HG03064 (cell line): ENCODE measurements at regions not wholly inside any gene's neighbourhood (a gene's known extent, or its start where the extent isn't known, plus 50 kb on each side); places are given as distances from the start of the nearest gene placed in this dataset.
"Not testable (repeated sequence)": the region's sequence is repeated elsewhere in the genome, so short reads cannot be mapped to it uniquely, and the experiment has no call there.

Experiments used
- ATAC-seq: cut with Tn5 transposase; IDR thresholded peaks from one replicate; pipeline ENCODE4 v1.9.1; 2021; ENCODE audit warnings: low read depth; ENCODE audit not compliant: unreplicated experiment

- no peak for ATAC-seq
These were observed 904.5 kb downstream of the NR2F1-AS1 start for GRCh38 chr5:92676215-92677165.

DNA sequence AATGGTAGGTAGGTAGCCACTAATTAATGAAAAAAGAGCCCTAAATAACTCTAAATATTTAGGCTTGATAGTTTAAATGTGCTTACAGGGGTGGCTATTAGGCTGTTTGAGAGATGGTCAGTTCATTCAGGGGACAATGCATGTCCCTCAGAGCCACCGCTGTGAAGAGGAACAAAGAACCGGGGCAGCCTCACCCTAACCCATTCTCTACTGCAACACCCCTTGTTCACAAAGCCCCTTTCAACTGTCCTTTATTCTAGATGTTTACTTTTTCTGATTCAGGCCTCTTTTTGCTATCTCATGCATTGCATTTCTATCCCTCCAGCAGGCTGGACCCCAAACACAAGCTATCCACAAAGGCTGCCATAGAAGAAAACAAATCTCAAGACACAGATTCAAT is 906.7 kb downstream of the NR2F1-AS1 start:
- no peak for ATAC-seq

DNA sequence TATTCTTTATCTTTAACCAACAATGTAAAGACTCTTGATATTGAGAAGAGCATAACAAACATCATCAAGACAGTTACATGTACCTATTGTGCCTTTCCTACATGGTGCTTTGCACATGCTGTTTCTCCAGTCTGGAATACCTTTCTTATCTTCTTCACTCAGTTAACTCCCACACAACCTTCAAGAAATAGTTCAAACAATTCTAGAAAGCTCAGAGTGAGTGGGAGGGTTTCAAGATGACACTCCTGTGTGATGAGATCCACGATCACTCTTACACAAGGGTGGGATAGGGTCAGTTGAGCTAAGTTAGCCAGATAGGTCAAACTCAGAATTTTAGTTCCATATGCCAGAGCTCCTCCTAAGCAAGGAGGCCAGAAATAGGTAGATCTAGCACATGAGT is 915.5 kb downstream of the NR2F1-AS1 start:
- ATAC-seq = no peak

GRCh38 chr5:92662741-92663140 is 918.3 kb downstream of the NR2F1-AS1 start:
- no peak for ATAC-seq

GRCh38 chr5:92659246-92659645 is 921.8 kb downstream of the NR2F1-AS1 start:
- ATAC-seq = no peak

GRCh38 chr5:92654601-92655000 is 926.4 kb downstream of the NR2F1-AS1 start:
- not testable (repeated sequence) for ATAC-seq

- no peak for ATAC-seq
These were observed 927.1 kb downstream of the NR2F1-AS1 start for GRCh38 chr5:92653730-92654461.

GRCh38 chr5:92652756-92653155 is 928.3 kb downstream of the NR2F1-AS1 start:
- no peak for ATAC-seq

DNA sequence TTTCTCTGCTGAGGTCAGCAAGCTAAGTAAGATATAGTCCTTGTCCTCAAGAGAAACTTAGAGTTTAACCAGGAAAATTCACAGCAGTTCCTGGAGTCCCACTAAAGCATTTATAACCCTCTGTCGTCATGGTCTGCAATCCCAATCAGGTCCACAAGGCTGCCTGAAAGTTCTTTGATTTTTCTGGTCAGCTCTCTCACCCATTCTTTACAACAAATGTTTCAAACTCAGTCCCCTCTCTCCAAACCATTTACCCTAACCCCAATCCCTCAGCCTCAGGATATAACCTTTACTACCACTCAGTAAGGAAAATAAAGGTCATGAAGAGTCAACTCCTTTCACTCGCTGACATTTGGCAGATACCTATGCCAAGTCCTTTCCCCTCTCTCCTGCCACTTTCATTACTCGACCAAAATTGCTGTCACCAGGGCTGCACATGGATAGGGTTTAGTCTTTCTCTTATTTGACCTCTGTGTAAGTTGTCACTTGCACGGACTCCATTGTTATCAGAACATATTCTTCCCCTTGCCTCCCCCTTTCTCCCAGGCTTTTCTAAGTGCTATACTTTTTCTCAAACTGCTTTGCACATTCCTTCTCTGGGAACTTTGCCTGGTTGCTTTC is 936.6 kb downstream of the NR2F1-AS1 start:
- no peak for ATAC-seq

- no peak for ATAC-seq
These were observed 939.7 kb downstream of the NR2F1-AS1 start for GRCh38 chr5:92641031-92641962.

DNA sequence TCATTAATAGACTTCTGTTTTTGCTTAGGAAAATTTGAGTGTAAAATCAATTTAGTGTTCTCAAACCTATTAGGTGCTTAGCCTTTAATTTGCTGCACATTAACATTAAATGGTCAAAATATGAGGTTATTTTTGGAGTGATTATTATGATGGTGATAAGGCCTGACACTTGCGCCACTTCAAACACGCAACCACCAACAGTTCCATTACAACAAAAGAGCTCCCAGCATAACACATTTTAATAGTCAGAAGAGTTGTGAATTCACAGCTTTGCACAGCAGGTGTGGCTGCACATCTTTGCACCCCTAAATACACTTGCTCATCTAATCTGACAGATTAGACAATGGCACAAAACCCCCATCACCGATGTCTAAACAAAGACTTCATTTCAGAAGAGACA is 940.7 kb downstream of the NR2F1-AS1 start:
- no peak for ATAC-seq

DNA sequence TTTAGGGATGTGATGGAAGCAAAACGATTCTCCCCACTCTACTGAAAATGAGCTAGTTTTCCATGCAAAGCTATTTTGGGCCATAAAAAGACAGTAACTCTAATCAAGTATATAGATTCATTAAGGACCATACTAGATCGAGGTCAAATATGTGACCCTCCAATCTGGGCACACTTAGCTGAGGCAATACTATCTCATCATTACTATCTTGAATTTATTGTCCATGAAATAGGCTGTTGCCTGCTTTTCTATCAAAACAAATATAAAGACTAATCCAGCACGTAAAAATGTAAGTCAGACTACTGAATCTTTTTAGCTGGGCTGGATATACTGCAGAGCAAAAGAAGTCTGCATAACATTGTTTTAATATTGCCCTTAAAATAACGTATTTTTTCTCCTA is 943.1 kb downstream of the NR2F1-AS1 start:
- no peak for ATAC-seq

DNA sequence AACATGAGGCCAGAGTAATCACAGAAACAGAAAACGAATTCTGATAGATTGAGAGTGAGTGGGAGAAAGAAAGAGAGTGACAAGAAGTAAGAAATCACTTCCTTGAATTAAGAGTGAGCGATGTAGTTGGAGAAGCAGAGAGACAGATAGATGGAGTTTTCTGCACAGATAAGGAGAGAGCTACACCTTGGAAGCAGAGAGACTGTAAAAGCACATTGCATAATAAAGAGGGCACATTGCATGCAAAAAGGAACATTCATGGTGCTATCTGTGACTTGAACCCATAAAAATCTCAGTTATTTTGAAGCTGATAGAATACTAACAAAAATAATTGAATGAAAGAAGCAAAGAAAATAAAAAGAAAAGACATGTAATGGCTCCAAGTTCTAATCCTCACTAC is 943.8 kb downstream of the NR2F1-AS1 start:
- ATAC-seq = no peak

DNA sequence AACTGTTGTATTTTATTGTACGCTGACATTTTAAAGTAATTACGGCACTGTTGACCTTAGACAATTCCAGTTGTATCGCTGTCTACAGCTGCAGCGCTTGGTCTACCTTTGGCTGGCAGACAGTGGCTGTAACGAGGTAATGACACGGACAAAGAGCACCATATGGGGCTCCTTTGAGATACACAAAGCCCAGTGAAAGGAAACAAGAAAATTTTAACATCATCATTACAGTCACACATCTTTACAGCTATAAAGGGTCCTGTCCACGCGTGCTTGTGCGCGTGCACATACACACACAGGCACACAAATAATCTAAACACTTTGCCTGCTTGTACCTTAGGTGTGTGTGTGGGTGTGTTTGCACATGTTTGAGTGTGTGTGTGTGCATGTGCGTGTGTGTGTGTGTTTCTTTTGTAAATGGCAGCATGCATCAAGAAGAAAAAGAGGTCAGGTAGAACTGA is 946.0 kb downstream of the NR2F1-AS1 start:
- no peak for ATAC-seq

DNA sequence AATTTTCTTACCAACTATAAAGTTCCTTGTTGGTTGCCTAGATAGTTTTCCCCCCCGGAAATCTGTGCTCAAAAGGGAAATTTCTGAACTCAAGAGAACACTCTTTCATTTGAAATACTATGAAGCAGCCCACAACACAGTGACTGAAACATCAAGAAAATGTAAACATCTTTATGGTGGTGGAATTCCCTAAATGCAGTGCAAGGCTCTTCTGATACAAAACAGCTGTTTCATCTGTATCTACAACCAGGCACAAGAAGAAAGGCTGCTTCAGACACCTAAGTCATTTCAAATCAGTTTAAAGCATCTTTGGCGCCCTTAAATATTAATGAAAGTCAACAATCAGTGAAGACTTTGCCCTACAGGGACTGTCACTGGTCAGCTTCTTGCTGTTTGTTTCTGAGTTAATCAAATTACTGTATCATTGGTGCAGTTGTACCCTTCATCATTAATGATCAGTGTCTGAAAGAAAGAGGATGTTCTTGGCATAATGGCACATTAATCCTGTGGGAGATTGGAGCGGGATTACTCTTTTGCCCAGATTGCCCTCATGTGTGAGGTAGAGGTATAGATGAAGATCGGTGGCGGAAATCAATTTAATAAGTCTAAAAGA is 947.0 kb downstream of the NR2F1-AS1 start:
- ATAC-seq = no peak

GRCh38 chr5:92633176-92633575 is 947.8 kb downstream of the NR2F1-AS1 start:
- no peak for ATAC-seq

GRCh38 chr5:92631237-92631701 is 949.8 kb downstream of the NR2F1-AS1 start:
- not testable (repeated sequence) for ATAC-seq

DNA sequence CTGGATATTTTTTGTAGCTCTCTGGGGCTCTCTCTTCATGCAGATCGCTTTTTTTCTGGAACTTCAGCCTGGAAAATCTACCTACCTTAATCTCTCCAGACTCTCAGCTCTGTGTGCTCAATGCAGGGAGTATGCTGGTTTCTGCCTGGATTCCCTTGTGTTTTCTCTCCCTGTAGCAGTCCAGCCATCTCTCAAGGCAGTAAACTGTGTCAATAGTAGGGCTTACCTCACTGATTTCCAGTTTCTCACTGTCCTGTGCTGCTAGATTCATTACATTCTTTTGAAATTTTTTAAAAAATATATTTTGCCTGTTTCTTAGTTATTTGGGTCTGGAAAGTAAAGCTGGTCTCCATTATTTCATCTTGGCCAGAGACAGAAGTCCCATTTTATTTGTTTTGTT is 951.4 kb downstream of the NR2F1-AS1 start:
- ATAC-seq = no peak

GRCh38 chr5:92629000-92629399 is 952.0 kb downstream of the NR2F1-AS1 start:
- ATAC-seq = no peak
